ENCODE measurements at regions not wholly inside any gene's neighbourhood (a gene's known extent, or its start where the extent isn't known, plus 50 kb on each side); places are given as distances from the start of the nearest gene placed in this dataset.

- Histone ChIP-seq H3K4me3 (ENCODE audit: low read depth, low read length) (no peak overlapping the region), H3K36me3 (ENCODE audit: control insufficient read depth, insufficient read depth, low read length) (no peaks in the 10 kb centered on the region), H3K27me3 (ENCODE audit: control insufficient read depth, insufficient read depth, low read length) (no peaks in the 10 kb centered on the region)
- FAIRE-seq: no peak
- TF ChIP-seq CTCF (IDR thresholded peaks at IDR 0.05; ENCODE audit: insufficient read depth, low read length, severe bottlenecking): no peak
- no peak for DNase-seq (ENCODE audit: low read depth)
Observed at GRCh38 chr10:90213346-90213745, 512.0 kb downstream of the KIF20B start.

- no peaks in the 10 kb centered on the region for H3K36me3 ChIP-seq (ENCODE audit: control insufficient read depth, insufficient read depth, low read length)
- H3K27me3 ChIP-seq (ENCODE audit: control insufficient read depth, insufficient read depth, low read length): no peaks in the 10 kb centered on the region
- DNase-seq (ENCODE audit: low read depth) (peak; percentile 51), FAIRE-seq (no peak)
- TF ChIP-seq CTCF (IDR thresholded peaks at IDR 0.05; ENCODE audit: insufficient read depth, low read length, severe bottlenecking): no peak
- no peak overlapping the region for H3K4me3 ChIP-seq (ENCODE audit: low read depth, low read length)
Observed at GRCh38 chr10:90218846-90219245, 517.5 kb downstream of the KIF20B start.

GRCh38 chr10:90222372-90222771, 521.0 kb downstream of the KIF20B start:
- DNase-seq (ENCODE audit: low read depth) (peak; percentile 85), FAIRE-seq (no peak)
- TF ChIP-seq CTCF (IDR thresholded peaks at IDR 0.05; ENCODE audit: insufficient read depth, low read length, severe bottlenecking): no peak
- no peaks in the 10 kb centered on the region for H3K27me3 ChIP-seq (ENCODE audit: control insufficient read depth, insufficient read depth, low read length)
- H3K36me3 ChIP-seq (ENCODE audit: control insufficient read depth, insufficient read depth, low read length): no peaks in the 10 kb centered on the region
- no peak overlapping the region for H3K4me3 ChIP-seq (ENCODE audit: low read depth, low read length)

GRCh38 chr10:90222939-90223338, 521.5 kb downstream of the KIF20B start:
- Histone ChIP-seq H3K4me3 (ENCODE audit: low read depth, low read length) (no peak overlapping the region), H3K27me3 (ENCODE audit: control insufficient read depth, insufficient read depth, low read length) (no peaks in the 10 kb centered on the region), H3K36me3 (ENCODE audit: control insufficient read depth, insufficient read depth, low read length) (no peaks in the 10 kb centered on the region)
- FAIRE-seq (no peak), DNase-seq (ENCODE audit: low read depth) (peak; percentile 65)
- no peak for TF ChIP-seq CTCF (IDR thresholded peaks at IDR 0.05; ENCODE audit: insufficient read depth, low read length, severe bottlenecking)

- no peak for DNase-seq (ENCODE audit: low read depth)
- TF ChIP-seq CTCF (IDR thresholded peaks at IDR 0.05; ENCODE audit: insufficient read depth, low read length, severe bottlenecking): no peak
- no peak overlapping the region for H3K4me3 ChIP-seq (ENCODE audit: low read depth, low read length)
- H3K27me3 ChIP-seq (ENCODE audit: control insufficient read depth, insufficient read depth, low read length): no peaks in the 10 kb centered on the region
- FAIRE-seq: no peak
- H3K36me3 ChIP-seq (ENCODE audit: control insufficient read depth, insufficient read depth, low read length): no peaks in the 10 kb centered on the region
Observed at GRCh38 chr10:90224791-90225566, 523.6 kb downstream of the KIF20B start.

- no peak for TF ChIP-seq CTCF (IDR thresholded peaks at IDR 0.05; ENCODE audit: insufficient read depth, low read length, severe bottlenecking)
- FAIRE-seq (no peak), DNase-seq (ENCODE audit: low read depth) (no peak)
- H3K27me3 ChIP-seq (ENCODE audit: control insufficient read depth, insufficient read depth, low read length): no peaks in the 10 kb centered on the region
- no peaks in the 10 kb centered on the region for H3K36me3 ChIP-seq (ENCODE audit: control insufficient read depth, insufficient read depth, low read length)
- no peak overlapping the region for H3K4me3 ChIP-seq (ENCODE audit: low read depth, low read length)
Observed at GRCh38 chr10:90226517-90226916, 525.1 kb downstream of the KIF20B start.
